Lower lobe of right lung (tissue), 2 donors: ENCODE measurements at regions not wholly inside any gene's neighbourhood (a gene's known extent, or its start where the extent isn't known, plus 50 kb on each side); places are given as distances from the start of the nearest gene placed in this dataset.

Experiments used
- ATAC-seq, 2 donors: fragments of 200-7000 bp; cut with Tn5 transposase; one replicate each; pipeline ENCODE4 v1.9.1; 2020 to 2022; ENCODE audit warnings: mild to moderate bottlenecking in 2 of 2, moderate library complexity in 2 of 2
- DNase-seq: peaks from one replicate; pipeline ENCODE4 v3.0.0-alpha.2; 2020
- H3K27ac ChIP-seq: fragments of 200-600 bp; one replicate; pipeline ENCODE4 v1.8.0; 2022
- H3K27me3 ChIP-seq: fragments of 200-600 bp; one replicate; pipeline ENCODE4 v1.8.0; 2022; ENCODE audit warnings: low read depth
- H3K36me3 ChIP-seq: fragments of 200-600 bp; one replicate; pipeline ENCODE4 v1.8.0; 2022; ENCODE audit warnings: mild to moderate bottlenecking
- H3K4me1 ChIP-seq: fragments of 200-600 bp; one replicate; pipeline ENCODE4 v1.8.0; 2022
- H3K4me3 ChIP-seq: fragments of 200-600 bp; one replicate; pipeline ENCODE4 v1.8.0; 2022; ENCODE audit warnings: mild to moderate bottlenecking
- H3K9me3 ChIP-seq: fragments of 200-600 bp; one replicate; pipeline ENCODE4 v1.8.0; 2022
- CTCF ChIP-seq: fragments of 200-600 bp; IDR thresholded peaks from one replicate; pipeline ENCODE4 v1.8.0; 2022; ENCODE audit warnings: antibody characterized with exemption, mild to moderate bottlenecking
- intact Hi-C: fragments of 100-400 bp; cut with DNase I; formaldehyde crosslinking; loops from one replicate; pipeline ENCODE4 v1.11.0; 2022
- donor health status: DM: no; HTN: yes; CAD: no; lungs with severe emphysema.

- Histone ChIP-seq H3K4me3 (no peak overlapping the region), H3K4me1 (no peaks in the 10 kb centered on the region), H3K9me3 (no peaks in the 10 kb centered on the region), H3K27ac (no peak overlapping the region), H3K36me3 (no peaks in the 10 kb centered on the region), H3K27me3 (no peaks in the 10 kb centered on the region)
- intact Hi-C loops, result no loop called here
- no peak for ATAC-seq
- no peak for DNase-seq
- no peak for TF ChIP-seq CTCF
Measured at GRCh38 chr14:42470427-42470719, 863.7 kb downstream of the LRFN5 start.

GRCh38 chr14:42469637-42470426 lies 863.2 kb downstream of the LRFN5 start:
- Histone ChIP-seq H3K27me3 (no peaks in the 10 kb centered on the region), H3K36me3 (no peaks in the 10 kb centered on the region), H3K27ac (no peak overlapping the region), H3K4me1 (no peaks in the 10 kb centered on the region), H3K4me3 (no peak overlapping the region), H3K9me3 (no peaks in the 10 kb centered on the region)
- DNase-seq (no peak), ATAC-seq (no peak)
- no peak for TF ChIP-seq CTCF
- intact Hi-C loops, result no loop called here

GRCh38 chr14:42460673-42461072 lies 854.0 kb downstream of the LRFN5 start:
- Histone ChIP-seq H3K27ac (no peak overlapping the region), H3K4me1 (no peaks in the 10 kb centered on the region), H3K9me3 (no peaks in the 10 kb centered on the region), H3K27me3 (no peaks in the 10 kb centered on the region), H3K36me3 (no peaks in the 10 kb centered on the region), H3K4me3 (no peak overlapping the region)
- TF ChIP-seq CTCF, result no peak
- intact Hi-C loops, result no loop called here
- no peak for ATAC-seq
- no peak for DNase-seq

GRCh38 chr14:42459171-42459685 lies 852.6 kb downstream of the LRFN5 start:
- intact Hi-C loops, result no loop called here
- Histone ChIP-seq H3K36me3 (no peaks in the 10 kb centered on the region), H3K27ac (no peak overlapping the region), H3K4me3 (no peak overlapping the region), H3K4me1 (no peaks in the 10 kb centered on the region), H3K27me3 (no peaks in the 10 kb centered on the region), H3K9me3 (no peaks in the 10 kb centered on the region)
- no peak for DNase-seq
- ATAC-seq, result no peak
- TF ChIP-seq CTCF, result no peak

DNA sequence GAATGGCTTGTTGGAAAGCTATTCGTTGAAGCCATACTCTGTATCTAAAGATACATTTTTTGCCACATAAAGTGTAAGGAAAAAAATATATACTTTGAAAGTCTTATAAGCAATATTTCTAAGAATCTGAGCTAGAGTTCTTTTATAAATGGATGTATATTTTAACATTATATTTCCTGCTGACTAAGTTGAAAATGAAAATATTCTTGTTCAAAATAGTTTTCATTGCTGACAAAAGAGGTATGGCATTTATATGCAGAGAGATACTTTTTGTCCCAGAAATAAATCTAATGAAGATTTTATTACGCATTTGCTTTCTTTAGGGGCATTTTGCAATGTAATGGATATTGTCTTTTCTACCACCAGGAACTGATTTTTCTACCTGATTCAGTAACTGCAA lies 834.9 kb downstream of the LRFN5 start:
- DNase-seq (no peak), ATAC-seq (no peak)
- Histone ChIP-seq H3K9me3 (no peaks in the 10 kb centered on the region), H3K4me3 (no peak overlapping the region), H3K27ac (no peak overlapping the region), H3K4me1 (no peaks in the 10 kb centered on the region), H3K27me3 (no peaks in the 10 kb centered on the region), H3K36me3 (no peaks in the 10 kb centered on the region)
- intact Hi-C loops, result no loop called here
- TF ChIP-seq CTCF, result no peak
